GM18502 (cell line): ENCODE measurements at regions not wholly inside any gene's neighbourhood (a gene's known extent, or its start where the extent isn't known, plus 50 kb on each side); places are given as distances from the start of the nearest gene placed in this dataset.
"Not testable (repeated sequence)": the region's sequence is repeated elsewhere in the genome, so short reads cannot be mapped to it uniquely, and the experiment has no call there.

Source experiments
- ATAC-seq: cut with Tn5 transposase; IDR thresholded peaks from one replicate; pipeline ENCODE4 v1.9.1; 2021; ENCODE audit warnings: mild to moderate bottlenecking; ENCODE audit not compliant: unreplicated experiment, poor library complexity

DNA sequence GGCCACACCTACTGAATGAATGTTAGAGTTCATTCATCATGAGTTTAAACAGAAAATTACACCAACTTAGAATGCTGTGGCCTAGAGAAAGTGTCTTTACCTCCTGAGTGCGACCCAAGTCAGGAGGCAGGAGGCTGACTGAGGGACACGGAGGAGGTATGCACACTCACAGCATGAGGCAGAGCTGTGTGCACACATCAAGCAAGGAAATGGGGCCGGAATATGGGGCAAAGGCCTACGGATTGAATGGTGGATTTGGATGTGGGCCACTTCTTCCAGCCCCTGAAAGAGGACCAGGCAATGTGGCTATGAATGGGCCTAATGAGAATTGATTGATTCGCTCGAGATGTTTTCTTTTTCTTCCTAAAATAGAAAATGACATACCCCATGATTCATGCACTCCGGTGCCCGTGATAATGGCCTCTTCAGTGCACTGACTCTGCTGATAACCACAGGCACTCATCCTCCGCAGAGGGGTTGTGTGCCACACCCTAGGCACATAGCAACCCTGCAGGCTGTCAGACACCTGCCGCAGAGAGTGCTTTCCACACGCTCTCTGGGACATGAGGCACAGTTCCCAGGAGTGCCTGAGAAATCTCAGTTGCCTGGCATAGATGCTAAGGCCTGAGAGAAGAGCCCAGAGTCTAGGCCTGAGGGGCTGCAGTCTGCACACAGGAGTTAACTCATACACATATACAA, 155.5 kb downstream of the GLUL start:
- no peak for ATAC-seq

DNA sequence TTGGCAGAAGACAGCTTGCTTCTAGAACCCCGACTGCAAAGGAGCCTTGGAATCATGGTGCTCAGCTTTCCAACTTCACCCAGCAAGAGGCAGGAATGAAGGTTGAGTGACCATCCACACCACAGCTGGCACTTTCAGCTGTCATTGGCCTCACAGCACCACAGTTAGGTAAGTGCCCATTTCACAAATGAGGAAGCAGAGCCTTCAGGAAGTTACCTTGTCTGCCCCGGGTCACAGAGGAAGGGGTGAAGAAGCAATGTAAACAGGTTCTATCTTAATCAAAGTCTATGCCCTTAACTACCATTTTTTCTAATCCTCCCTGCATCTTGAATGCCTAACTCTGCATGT, 156.0 kb downstream of the GLUL start:
- ATAC-seq: no peak

DNA sequence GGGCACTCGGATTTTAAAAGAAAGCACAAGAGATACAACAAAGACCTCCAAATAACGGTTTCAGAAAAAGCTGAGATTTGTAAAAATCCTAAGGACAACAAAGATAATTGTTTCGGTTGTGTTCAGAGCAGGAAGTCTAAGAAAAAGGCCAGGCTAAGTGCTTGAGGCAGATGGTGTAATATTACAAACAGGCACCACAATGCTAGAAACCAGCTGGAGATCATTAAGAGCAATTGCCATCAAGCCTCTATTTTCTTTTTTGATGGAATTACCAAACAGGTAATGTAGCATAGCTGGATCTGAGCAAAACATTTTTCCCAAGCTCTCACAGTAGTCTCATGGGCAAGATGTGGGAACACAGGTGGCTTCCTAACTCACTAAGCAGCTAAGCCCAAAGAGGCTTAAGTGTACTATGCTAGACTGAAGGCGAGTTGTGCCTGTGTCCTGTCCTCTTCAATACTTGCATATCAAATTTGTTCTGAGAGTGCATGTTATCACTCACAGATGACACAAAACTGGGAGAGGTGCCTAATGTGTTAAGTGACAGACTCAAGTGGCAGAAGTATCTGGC, 161.6 kb downstream of the GLUL start:
- no peak for ATAC-seq

DNA sequence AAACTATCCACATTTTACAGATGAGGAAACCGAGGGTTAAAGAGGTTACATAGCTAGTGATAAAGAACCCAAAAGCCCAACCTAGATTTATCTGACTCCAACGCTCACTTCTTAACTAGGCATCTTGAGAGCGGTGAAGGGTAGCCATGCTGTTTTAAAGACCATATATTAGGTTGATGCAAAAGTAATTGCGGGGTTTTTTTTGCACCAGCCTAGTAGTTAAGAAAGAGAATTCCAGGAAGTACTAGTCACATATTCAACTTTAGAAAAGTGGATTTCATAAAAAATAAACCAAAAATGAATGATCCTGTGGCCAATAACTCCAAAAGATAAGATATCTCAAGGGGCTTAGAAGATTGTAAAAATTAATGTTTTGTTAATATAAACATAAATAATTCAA, 162.1 kb downstream of the GLUL start:
- no peak for ATAC-seq

DNA sequence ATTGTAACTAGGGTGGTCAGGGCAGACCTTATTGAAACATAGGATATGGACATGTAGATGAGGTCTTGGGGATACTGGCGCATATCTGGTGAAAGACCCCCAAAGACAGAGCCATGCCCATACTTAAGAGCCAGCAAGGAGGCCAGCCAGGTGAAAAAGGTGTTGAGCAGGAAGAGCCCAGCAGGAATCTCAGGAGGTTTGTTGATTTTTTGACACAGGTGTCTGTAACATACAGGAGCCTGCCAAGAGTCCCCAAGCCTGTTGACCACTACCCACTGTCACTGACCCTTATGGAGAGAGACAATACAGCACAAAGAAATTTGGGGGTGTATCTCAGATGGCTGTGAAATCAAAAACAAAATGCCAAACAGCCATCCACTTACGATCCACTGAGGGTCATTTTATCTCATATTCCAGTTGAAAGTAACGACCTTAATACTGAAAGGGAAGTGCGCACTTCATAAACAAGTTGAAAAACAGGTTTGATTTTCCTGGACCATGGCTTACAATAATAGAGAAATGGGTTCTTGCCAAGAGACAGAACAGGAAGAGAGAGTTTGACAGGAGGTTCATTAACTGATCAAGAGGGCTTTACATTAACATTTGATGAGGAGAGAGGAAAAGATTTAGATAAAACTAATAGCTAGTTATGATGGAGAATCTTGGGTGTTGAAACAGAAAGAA, 163.6 kb downstream of the GLUL start:
- no peak for ATAC-seq

DNA sequence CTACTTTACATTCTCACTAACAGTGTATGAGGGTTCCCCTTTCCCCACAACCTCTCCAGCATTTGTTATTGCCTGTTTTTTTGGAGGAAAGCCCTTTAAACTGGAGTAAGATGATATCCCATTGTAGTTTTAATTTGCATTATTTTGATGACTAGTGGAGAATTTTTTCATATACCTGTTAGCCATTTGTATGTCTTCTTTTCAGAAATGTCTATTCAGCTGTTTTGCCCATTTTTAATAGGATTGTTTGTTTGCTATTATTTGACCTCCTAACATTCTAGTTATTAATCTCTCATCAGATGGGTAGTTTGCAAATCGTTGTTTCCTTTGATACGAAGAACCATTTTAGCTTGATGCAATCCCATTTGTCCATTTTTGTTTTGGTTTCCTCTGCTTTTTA, 165.0 kb downstream of the GLUL start:
- ATAC-seq: no peak

DNA sequence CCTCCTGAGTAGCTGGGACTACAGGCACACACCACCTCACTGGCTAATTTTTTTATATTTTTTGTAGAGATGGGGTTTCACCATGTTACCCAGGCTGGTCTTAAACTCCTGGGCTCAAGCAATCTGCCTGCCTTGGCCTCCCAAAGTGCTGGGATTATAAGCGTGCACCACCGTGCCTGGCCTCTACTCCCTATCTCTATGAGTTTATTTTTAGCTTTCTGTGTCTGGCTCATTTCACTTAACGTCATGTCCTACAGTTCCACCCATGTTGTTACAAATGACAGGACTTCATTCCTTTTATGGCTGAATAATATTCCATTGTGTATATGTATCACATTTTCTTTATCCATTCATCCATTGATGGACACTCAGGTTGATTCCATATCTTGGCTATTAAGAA, 164.2 kb upstream of the ZNF648 start:
- not testable (repeated sequence) for ATAC-seq

DNA sequence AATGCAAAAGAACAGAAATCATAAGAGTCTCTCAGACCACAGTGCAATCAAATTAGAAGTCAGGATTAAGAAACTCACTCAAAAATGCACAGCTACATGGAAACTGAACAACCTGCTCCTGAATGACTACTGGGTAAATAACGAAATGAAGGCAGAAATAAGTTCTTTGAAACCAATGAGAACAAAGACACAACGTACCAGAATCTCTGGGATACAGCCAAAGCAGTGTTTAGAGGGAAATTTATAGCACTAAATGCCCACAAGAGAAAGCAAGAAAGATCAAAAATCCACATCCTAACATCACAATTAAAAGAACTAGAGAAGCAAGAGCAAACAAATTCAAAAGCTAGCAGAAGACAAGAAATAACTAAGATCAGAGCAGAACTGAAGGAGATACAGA, 160.5 kb upstream of the ZNF648 start:
- not testable (repeated sequence) for ATAC-seq

DNA sequence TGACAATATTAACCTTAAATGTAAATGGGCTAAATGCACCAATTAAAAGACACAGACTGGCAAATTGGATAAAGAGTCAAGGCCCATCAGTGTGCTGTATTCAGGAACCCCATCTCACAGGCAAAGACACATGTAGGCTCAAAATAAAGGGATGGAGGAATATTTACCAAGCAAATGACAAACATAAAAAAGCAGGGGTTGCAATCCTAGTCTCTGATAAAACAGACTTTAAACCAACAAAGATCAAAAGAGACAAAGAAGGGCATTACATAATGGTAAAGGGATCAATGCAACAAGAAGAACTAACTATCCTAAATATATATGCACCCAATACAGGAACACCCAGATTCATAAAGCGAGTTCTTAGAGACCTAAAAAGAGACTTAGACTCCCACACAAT, 159.9 kb upstream of the ZNF648 start:
- not testable (repeated sequence) for ATAC-seq

DNA sequence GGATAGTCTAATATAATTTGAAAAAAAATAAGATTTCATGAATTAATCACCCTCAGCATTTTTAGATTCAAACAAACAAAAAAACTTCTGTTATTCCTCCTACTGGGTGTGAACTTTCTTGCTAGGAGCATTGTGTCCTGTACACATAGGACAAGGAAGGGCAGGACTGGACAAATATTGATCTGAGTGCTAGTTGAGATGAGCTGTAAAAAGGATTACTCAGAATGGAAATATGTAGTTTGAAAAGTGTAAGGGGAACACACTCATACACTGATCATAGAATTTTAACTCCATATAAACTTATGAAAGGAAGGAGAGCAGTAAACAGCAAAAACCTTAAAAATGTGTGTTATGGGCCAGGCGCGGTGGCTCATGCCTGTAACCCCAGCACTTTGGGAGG, 156.5 kb upstream of the ZNF648 start:
- no peak for ATAC-seq

DNA sequence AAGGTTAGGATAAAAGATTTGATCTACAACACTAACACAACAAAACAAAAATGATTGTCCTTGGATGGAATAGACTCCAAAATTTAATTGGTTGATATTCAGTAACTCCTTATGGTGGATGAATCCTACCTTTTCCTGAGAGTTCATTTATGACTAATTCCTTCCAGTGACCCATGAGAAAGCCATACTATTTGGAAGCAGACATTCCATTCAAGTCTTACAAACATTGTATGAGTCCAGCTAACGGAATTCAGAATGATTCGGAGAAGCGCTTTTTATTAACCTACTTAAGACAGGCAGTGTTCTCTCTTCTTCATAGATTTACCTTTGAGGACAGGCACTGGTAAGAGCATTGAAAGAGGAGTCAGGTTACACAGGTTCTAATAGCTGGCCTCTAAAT, 155.6 kb upstream of the ZNF648 start:
- no peak for ATAC-seq

DNA sequence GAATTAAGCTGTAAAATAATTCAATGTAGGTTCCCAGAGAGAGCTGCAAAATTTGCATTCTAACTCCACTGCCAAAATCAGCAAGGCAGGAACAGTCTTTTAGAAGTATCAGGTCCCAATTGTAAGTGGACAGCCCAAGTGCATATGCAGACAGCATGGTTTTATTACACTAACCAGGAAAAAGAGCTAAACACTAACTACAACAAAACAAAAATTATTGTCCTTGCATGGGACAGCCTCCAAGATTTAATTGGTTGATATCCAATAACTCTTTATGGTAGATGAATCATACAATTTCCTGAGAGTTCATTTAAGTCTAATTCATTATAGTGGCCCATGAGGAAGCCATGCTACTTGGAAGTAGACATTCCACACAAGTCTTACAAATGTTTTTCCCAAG, 154.3 kb upstream of the ZNF648 start:
- ATAC-seq: no peak

DNA sequence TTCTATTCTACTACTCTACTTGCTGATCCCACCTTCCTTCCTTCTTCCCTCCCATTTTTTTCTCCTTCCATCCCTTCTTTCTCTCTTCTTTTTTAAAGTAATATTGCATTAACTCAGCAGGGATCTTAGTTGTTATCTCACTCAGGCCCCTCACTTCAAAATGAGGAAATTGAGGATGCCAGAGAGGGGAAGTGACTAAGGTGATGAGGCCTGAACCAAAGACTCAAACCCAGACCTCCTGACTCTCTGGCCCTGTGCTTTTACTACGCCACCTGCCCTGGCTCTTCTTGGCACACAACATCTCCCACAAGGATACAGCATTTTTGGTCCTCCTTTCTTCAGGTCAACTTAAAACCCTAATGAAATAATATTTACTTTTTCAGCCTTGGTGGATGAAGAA, 151.7 kb upstream of the ZNF648 start:
- ATAC-seq: no peak

DNA sequence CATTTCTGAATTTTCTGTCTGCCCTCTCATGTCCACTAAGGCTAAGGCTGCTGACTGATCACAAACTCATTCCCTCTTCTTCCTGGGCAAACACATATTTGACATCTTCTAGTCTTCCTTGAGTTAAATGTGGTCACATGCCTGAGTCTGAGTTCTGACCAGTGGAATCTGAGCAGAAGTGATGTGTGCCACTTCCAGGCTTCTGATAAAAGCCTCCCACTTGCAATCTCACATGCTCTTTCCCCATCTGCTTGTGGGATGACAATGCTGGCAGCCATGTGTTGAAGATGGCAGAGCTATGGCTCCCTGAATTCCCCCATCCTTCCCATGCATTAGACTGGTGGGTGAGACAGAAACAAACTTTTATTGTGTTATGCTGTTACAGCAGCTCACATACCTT, 149.9 kb upstream of the ZNF648 start:
- no peak for ATAC-seq

DNA sequence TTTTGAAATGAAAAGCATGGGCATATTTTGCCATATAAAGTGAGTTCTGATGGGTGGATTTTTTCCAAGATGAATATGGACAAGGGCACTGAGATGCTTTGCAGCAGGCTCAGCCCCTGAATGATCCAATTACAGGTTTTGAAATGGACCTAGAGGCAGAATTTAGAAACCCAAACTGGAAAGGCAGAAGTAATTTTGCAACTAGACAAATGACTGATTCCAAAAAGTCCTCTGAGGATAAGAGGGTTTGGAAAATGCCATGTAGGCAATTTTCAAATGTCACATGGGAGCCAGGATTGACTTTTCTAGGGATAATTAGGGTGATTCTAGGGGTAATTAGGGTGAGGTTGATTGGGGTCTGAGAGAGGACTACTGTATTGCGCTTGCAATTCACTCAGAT, 148.9 kb upstream of the ZNF648 start:
- ATAC-seq: no peak

DNA sequence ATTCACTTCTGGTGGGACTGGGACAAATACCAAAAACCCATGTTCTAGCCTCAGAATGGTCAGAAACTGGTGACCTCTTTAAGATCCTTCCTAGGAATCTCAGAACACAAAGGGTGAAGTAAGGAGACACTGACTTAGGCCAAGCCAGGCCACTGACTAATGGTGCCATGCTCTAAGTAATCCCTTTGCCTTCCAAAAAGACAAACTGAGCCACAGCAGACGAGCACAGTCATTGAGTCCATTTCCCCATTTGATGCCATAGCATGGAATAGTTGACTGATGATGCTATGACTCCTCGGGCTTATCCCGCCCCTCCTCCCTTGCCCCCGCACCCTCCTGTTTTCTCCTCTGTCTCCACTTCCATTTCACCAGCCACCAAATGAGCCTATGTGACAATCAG, 145.8 kb upstream of the ZNF648 start:
- no peak for ATAC-seq

DNA sequence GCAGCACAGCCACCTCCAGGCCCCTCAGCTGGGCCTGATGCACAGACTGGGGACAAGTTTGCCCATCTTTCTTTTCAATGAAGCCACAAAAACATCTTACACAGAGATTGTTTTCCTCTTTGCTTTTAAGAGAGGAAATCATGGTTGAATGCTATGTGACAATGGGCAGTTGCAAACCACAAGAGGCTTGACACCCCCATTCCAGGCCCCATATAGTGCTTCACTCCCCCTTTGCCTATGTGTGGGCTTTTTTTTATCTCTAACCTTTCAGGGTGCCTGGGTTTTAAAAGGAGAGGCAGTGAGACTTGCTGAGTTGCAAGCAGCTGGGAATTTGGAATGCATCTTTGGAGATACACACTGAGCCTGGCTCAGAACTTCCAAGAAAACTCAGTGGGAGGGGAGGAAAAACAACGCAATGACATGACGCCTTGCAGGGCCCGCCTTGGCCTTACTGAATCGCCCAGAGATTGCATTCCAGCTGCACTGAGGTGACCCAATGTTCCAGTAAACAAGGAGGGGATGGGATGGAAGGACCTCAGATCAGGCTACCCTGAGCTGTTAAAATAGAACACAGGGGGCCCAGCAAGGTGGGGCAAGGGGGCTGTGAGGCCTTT, 145.2 kb upstream of the ZNF648 start:
- no peak for ATAC-seq

DNA sequence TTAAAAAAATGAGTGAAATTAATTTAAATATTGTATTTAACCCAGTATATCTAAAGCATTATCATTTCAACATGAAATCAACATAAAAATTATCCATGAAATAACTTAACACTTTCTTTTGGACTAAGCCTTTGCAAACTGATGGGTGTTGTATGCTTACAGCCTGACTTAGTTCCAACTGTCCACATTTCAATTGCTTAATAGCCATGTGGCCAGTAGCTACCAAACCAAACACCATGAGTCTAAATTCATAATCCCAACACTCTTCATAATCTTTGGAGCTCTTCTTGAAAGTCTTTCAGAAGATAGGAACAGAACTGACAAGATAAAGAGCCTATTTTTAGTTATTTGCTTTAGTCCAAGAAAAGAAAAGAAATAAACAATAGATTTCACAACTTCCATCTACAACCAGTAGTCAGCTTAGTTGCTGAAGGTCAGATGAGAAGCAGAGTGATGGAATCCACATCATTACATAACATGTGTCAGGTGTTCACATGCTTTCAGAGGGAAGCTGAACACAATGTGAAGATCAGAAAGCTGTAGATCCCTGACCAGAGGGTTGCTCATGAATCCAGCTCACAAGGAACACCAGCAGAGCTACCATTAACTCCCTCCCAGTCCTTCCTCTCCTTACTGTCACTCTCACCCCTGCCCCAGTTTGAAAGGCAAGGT, 144.0 kb upstream of the ZNF648 start:
- no peak for ATAC-seq

DNA sequence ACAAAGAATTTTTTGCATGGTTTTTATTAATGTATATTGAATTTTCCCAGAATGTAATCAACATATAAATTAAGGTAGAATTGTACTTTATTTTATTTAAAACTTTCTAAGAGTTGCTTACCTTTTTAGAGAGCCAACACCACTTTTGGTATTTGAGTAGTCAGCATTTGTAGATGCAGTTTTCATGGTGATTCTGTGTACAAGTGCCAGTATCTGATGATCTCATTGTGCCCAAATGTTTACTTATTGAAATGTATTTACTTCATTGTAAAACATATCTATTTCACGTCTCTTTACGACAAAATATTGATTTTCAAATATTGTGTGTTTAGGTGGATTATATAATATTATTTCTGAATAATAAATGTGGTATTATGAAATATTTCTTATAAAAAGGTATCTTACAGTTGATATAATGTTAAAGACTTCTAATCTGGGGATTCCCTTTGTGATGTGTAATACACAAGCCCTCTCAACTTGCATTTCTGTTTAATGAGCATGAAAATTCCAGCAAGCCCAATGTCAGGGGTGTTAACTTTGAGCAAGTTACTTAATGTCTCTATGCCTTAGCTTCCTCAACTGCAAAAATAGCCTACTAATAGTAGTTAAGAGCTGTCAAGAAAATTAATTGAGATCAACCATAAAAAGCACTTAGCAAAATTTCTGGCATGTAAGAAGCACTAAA, 141.8 kb upstream of the ZNF648 start:
- no peak for ATAC-seq

DNA sequence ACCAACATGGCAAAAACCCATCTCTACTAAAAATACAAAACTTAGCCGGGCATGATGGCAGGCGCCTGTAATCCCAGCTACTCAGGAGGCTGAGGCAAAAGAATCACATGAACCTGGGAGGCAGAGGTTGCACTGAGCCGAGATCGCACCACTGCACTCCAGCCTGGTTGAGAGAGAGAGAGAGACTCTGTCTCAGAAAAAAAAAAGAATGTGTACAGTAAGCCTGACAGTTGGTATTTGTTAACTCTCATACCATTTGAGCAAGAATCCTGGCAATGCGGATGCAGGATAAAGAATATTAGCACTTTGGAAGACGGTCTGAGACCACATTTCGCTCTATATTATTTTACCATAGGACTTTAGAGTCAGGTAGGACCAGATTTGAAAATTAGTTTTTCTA, 140.0 kb upstream of the ZNF648 start:
- not testable (repeated sequence) for ATAC-seq
